ENCODE measurements at regions not wholly inside any gene's neighbourhood (a gene's known extent, or its start where the extent isn't known, plus 50 kb on each side); places are given as distances from the start of the nearest gene placed in this dataset.

DNA sequence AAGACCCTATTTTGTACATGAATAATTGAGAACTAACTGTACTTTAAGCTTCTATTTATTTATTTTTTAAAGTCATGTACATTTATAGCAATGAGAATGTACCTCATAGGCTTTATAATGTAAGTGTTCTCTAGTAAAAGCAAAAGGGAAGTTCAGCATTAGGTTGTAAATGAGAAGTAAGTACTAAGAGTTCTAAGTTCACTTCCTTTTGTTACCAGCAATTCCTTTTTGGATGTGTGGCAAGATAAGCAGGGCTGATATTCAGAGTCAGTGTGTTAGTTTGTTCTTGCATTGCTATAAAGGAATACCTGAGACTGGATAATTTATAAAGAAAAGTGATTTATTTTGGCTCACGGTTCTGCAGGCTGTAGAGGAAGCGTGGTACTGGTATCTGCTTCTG is 54.0 kb upstream of the CCN2 start:
- TF ChIP-seq, protein P1, sequence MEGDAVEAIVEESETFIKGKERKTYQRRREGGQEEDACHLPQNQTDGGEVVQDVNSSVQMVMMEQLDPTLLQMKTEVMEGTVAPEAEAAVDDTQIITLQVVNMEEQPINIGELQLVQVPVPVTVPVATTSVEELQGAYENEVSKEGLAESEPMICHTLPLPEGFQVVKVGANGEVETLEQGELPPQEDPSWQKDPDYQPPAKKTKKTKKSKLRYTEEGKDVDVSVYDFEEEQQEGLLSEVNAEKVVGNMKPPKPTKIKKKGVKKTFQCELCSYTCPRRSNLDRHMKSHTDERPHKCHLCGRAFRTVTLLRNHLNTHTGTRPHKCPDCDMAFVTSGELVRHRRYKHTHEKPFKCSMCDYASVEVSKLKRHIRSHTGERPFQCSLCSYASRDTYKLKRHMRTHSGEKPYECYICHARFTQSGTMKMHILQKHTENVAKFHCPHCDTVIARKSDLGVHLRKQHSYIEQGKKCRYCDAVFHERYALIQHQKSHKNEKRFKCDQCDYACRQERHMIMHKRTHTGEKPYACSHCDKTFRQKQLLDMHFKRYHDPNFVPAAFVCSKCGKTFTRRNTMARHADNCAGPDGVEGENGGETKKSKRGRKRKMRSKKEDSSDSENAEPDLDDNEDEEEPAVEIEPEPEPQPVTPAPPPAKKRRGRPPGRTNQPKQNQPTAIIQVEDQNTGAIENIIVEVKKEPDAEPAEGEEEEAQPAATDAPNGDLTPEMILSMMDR (IDR thresholded peaks at IDR 0.05; ENCODE audit: low read length): no peak
- TF ChIP-seq EZH2 (IDR thresholded peaks at IDR 0.05; ENCODE audit: borderline replicate concordance, low read length): no peak
